GM19468 (cell line): ENCODE measurements at regions not wholly inside any gene's neighbourhood (a gene's known extent, or its start where the extent isn't known, plus 50 kb on each side); places are given as distances from the start of the nearest gene placed in this dataset.

Experiments used
- ATAC-seq: cut with Tn5 transposase; IDR thresholded peaks from one replicate; pipeline ENCODE4 v1.9.1; 2021; ENCODE audit warnings: mild to moderate bottlenecking, moderate library complexity, moderate number of reproducible peaks; ENCODE audit not compliant: unreplicated experiment; ENCODE audit errors: extremely low read depth

GRCh38 chrX:45400027-45400779 is 199.5 kb upstream of the DIPK2B start:
- no peak for ATAC-seq

- no peak for ATAC-seq
These were observed 185.1 kb upstream of the DIPK2B start for GRCh38 chrX:45385757-45386156.

DNA sequence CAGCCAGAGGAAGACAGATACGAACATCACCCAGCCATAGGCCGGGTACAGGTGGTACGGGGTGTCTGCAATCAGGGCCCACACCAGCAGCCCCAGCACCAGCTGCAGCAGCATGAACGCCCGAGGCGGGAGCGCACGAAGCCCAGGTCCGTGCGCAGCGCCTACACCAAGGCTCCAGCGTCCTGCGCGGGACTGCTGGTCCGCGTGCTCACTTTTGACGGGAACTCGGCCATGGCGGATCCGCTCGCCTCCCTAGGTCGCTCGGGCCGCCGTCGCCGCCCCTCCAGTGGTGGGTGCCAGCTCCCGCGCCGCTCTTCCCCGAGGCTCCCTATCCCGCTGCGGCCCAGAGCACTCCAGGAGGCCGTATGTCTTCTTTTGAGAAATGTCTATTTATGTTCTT is 181.2 kb upstream of the DIPK2B start:
- no peak for ATAC-seq

GRCh38 chrX:45381366-45381765 is 180.7 kb upstream of the DIPK2B start:
- ATAC-seq, result no peak

- no peak for ATAC-seq
These were observed 178.6 kb upstream of the DIPK2B start for GRCh38 chrX:45379236-45379635.

GRCh38 chrX:45372151-45372550 is 171.5 kb upstream of the DIPK2B start:
- ATAC-seq, result no peak

GRCh38 chrX:45368705-45369104 is 168.0 kb upstream of the DIPK2B start:
- no peak for ATAC-seq

GRCh38 chrX:45363596-45363995 is 162.9 kb upstream of the DIPK2B start:
- ATAC-seq, result no peak

GRCh38 chrX:45360571-45360970 is 159.9 kb upstream of the DIPK2B start:
- no peak for ATAC-seq

- ATAC-seq, result no peak
These were observed 157.7 kb upstream of the DIPK2B start for GRCh38 chrX:45358392-45358791.

DNA sequence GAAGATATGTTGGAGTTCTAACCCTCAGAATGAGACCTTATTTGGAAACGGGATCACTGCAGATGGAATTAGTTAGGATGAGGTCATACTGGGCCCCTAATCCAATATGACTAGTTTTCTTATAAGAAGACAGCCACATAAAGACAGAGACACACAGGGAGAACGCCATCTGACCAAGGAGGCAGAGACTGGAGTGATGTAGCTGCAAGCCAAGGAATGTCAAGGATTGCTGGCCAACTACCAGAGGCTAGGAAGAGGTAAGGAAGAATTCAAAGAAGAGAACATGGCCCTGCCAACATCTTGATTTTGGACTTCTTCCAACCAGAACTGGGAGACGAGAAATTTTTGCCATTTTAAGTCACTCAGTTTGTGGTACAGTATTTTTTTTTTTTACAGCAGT is 152.8 kb upstream of the DIPK2B start:
- ATAC-seq, result no peak

- no peak for ATAC-seq
These were observed 151.9 kb upstream of the DIPK2B start for GRCh38 chrX:45352611-45353010.

DNA sequence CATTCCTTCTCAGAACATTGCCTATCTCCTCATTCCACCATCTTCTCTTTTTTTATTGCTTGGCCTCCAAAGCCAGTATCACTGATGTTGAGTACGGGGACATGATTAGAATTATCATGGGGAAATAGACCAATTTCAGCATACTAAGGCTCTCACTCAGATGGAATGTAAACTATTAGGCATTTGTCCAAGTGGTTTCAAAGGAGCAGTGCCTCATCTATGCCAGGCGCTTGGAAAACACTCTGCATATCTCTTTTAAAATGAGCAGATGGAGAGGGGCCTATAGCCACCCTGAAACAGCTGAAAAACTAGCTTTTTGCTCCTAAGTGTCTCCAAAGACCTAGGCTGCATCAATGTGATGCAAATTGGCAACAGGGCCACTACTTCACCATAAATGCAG is 150.8 kb upstream of the DIPK2B start:
- no peak for ATAC-seq

DNA sequence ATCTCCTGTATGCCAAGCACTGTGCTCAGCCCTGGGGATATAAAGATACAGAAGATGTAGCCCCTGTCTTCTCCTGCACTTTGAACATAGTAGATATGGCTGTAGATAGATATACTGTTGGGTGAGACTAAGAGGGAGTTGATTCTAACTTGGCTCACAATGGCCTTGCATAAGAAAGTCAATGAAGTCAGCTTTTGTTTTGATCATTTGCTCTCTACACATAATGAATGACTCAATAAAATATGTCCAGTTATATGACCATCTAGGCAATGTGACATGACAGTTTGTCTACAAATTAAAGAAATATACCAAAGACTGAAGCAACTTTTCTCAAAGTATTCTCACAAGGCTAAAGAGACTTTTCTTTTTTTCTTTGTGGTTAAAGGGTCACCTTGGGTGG is 147.6 kb upstream of the DIPK2B start:
- no peak for ATAC-seq

DNA sequence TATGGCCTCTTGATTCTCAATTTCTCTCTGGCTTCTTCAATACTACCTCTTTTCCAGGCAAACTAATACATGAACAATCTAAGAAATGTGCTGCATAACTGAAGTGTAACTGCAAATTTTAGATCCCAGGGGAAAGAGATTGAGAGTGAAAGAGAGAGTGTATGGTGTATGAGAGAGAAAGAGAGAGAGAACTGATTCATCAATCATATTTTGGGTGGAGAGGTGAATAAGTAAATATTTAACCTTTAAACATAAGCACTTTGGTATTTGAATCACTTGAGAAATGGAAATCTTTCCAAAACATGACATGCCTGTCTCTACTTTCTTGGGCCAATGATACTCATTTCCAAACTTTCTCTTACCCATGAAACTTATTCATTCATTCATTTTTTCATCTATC is 147.2 kb upstream of the DIPK2B start:
- ATAC-seq, result no peak

DNA sequence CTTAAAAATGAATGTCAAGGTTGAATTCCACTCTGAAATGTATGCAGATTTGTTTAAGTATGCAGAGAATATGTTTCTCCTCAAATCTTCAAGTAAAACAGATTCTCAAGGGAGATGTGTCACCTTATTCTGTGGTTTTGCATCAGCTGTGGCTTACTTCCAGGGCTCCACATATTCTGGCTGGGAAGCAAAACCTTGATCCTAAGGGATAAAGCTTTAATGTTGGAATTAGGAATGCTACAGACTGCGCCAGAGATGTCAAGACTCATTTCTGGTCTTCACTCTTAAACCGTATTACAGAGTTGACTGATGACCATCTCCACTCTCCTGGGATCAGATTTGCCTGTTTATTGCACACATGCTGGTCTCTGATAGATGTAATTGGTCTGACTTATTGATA is 143.9 kb upstream of the DIPK2B start:
- ATAC-seq, result no peak

GRCh38 chrX:45329217-45329616 is 128.5 kb upstream of the DIPK2B start:
- ATAC-seq, result no peak

GRCh38 chrX:45324941-45325340 is 124.3 kb upstream of the DIPK2B start:
- no peak for ATAC-seq

GRCh38 chrX:45323387-45323786 is 122.7 kb upstream of the DIPK2B start:
- no peak for ATAC-seq

- no peak for ATAC-seq
These were observed 122.1 kb upstream of the DIPK2B start for GRCh38 chrX:45322820-45323219.

DNA sequence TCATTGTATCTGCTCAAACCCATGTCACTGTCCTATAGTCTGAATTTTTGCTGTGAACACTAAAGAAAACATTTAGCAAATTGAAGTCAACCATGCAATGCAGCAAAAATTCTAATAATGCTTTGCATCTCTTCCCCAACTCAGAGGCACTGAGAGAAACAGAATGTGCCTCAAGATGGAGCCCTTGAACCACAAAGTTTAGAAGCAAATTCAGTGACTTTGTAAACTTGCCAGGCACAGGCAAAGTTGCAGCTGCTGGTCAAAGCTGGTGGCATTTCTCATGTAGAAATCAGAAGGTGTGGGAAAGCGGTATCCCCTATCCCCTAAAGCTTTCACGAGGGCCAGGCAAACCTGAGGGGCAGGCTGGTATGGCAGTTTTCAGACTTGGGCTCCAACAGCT is 121.7 kb upstream of the DIPK2B start:
- ATAC-seq, result no peak

DNA sequence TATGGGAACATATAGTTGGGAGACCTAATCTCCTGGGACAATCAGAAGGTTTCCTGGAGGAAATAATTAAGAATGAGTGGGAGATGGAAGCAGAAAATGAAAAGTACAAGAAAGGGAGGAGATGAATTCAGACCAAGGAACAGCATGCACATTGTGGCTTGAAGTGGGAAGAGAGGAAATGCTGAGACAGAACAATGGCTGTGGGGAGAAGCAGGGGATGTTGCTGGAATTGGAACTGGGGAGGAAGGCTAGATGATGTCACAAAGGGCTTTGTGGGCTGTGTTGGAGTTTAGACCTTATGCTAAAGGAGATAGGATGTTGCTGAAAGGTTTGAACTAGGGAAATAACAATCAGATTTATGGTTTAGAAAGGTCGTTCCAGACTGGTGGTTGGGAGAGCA is 119.5 kb upstream of the DIPK2B start:
- no peak for ATAC-seq

- ATAC-seq, result no peak
These were observed 109.1 kb upstream of the DIPK2B start for GRCh38 chrX:45309801-45310200.
